AG04449 (cell line): ENCODE measurements at regions not wholly inside any gene's neighbourhood (a gene's known extent, or its start where the extent isn't known, plus 50 kb on each side); places are given as distances from the start of the nearest gene placed in this dataset.
"Not testable (repeated sequence)": the region's sequence is repeated elsewhere in the genome, so short reads cannot be mapped to it uniquely, and the experiment has no call there.

Source experiments
- CTCF ChIA-PET: fragments of 350-600 bp; formaldehyde crosslinking; extraction: SDS; loops from one replicate; lab custom pipeline; 2021; ENCODE audit warnings: antibody characterized with exemption; lab: Yijun Ruan, JAX
- POLR2A ChIA-PET: fragments of 400-600, 350-600 bp; formaldehyde crosslinking; extraction: SDS; loops from one replicate; lab custom pipeline; 2020; ENCODE audit warnings: antibody characterized with exemption, inconsistent platforms; lab: Yijun Ruan, JAX
- DNase-seq: peaks from one replicate; pipeline ENCODE4 v3.0.0-alpha.2; 2010; ENCODE audit warnings: low read depth, low spot score
- H3K4me3 ChIP-seq: 2 replicates; pipeline ENCODE4 v1.5.1; 2011; ENCODE audit warnings: low read depth, mild to moderate bottlenecking, control low read depth, low read length
- CTCF ChIP-seq: IDR thresholded peaks from one replicate; pipeline ENCODE4 v1.5.1; 2011; ENCODE audit warnings: mild to moderate bottlenecking, moderate library complexity, low read length, control low read depth, inconsistent platforms; ENCODE audit not compliant: insufficient read depth; ENCODE audit errors: missing control alignments

- CTCF ChIA-PET, result no interaction called here
- POLR2A ChIA-PET, result no interaction called here
- TF ChIP-seq CTCF, result no peak
- no peak for DNase-seq
- H3K4me3 ChIP-seq, result no peak overlapping the region
These were observed 109.5 kb upstream of the PMEPA1 start for GRCh38 chr20:57819291-57819690.

- DNase-seq, result no peak
- no peak for TF ChIP-seq CTCF
- ChIA-PET POLR2A (no interaction called here), CTCF (no interaction called here)
- H3K4me3 ChIP-seq, result no peak overlapping the region
These were observed 108.8 kb upstream of the PMEPA1 start for GRCh38 chr20:57818418-57819181.

- TF ChIP-seq CTCF, result no peak
- no peak overlapping the region for H3K4me3 ChIP-seq
- DNase-seq, result no peak
- POLR2A ChIA-PET, result no interaction called here
- CTCF ChIA-PET, result no interaction called here
These were observed 105.6 kb upstream of the PMEPA1 start for GRCh38 chr20:57815405-57815804.

- DNase-seq, result no peak
- CTCF ChIA-PET, result no interaction called here
- POLR2A ChIA-PET, result no interaction called here
- no peak for TF ChIP-seq CTCF
- no peak overlapping the region for H3K4me3 ChIP-seq
These were observed 104.7 kb upstream of the PMEPA1 start for GRCh38 chr20:57814529-57814928.

- no peak for TF ChIP-seq CTCF
- ChIA-PET CTCF (no interaction called here), POLR2A (no interaction called here)
- H3K4me3 ChIP-seq, result no peak overlapping the region
- DNase-seq, result no peak
These were observed 103.9 kb upstream of the PMEPA1 start for GRCh38 chr20:57813509-57814269.

- DNase-seq, H3K4me3 ChIP-seq, CTCF ChIA-PET, POLR2A ChIA-PET: not testable (repeated sequence)
These were observed 102.8 kb upstream of the PMEPA1 start for GRCh38 chr20:57812632-57813031.
